ENCODE measurements at regions not wholly inside any gene's neighbourhood (a gene's known extent, or its start where the extent isn't known, plus 50 kb on each side); places are given as distances from the start of the nearest gene placed in this dataset.

DNA sequence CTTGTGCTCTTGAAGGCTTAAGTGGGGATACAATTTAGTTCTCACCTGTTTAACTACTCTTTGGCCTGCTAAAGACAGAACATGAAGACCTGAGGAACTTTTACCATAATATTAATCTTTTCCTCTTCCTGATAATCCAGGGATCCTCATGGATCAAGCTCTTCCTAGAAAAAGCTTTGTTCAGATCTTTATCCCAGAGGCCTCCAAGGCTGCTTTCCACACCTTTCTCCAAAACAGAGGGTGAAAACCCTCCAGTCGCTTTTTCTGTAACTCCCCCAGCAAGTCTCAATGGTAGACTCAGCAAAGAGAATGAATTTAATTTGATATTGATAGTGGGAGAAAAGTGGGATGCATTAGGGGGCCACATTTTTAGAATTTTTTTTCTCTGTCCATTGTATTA, 203.6 kb downstream of the CGGBP1 start:
- TF ChIP-seq, protein P1, sequence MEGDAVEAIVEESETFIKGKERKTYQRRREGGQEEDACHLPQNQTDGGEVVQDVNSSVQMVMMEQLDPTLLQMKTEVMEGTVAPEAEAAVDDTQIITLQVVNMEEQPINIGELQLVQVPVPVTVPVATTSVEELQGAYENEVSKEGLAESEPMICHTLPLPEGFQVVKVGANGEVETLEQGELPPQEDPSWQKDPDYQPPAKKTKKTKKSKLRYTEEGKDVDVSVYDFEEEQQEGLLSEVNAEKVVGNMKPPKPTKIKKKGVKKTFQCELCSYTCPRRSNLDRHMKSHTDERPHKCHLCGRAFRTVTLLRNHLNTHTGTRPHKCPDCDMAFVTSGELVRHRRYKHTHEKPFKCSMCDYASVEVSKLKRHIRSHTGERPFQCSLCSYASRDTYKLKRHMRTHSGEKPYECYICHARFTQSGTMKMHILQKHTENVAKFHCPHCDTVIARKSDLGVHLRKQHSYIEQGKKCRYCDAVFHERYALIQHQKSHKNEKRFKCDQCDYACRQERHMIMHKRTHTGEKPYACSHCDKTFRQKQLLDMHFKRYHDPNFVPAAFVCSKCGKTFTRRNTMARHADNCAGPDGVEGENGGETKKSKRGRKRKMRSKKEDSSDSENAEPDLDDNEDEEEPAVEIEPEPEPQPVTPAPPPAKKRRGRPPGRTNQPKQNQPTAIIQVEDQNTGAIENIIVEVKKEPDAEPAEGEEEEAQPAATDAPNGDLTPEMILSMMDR (IDR thresholded peaks at IDR 0.05): no peak
- H3K27ac ChIP-seq: no peak overlapping the region
- no peak for DNase-seq (ENCODE audit: low spot score)
- H3K4me3 ChIP-seq: no peak overlapping the region

- H3K27ac ChIP-seq: no peak overlapping the region
- H3K4me3 ChIP-seq: no peak overlapping the region
- TF ChIP-seq, protein P1 (IDR thresholded peaks at IDR 0.05): no peak
- no peak for DNase-seq (ENCODE audit: low spot score)
Measured at GRCh38 chr3:87848003-87848402, 210.8 kb downstream of the CGGBP1 start.

- H3K27ac ChIP-seq: no peak overlapping the region
- no peak overlapping the region for H3K4me3 ChIP-seq
- TF ChIP-seq, protein P1 (IDR thresholded peaks at IDR 0.05): no peak
- no peak for DNase-seq (ENCODE audit: low spot score)
Measured at GRCh38 chr3:87837076-87837475, 221.7 kb downstream of the CGGBP1 start.

GRCh38 chr3:87836026-87836425, 222.8 kb downstream of the CGGBP1 start:
- TF ChIP-seq, protein P1 (IDR thresholded peaks at IDR 0.05): no peak
- Histone ChIP-seq H3K27ac (no peak overlapping the region), H3K4me3 (no peak overlapping the region)
- no peak for DNase-seq (ENCODE audit: low spot score)

- Histone ChIP-seq H3K4me3 (no peak overlapping the region), H3K27ac (no peak overlapping the region)
- no peak for DNase-seq (ENCODE audit: low spot score)
- TF ChIP-seq, protein P1 (IDR thresholded peaks at IDR 0.05): no peak
Measured at GRCh38 chr3:87835236-87835635, 223.6 kb downstream of the CGGBP1 start.

- H3K27ac ChIP-seq: no peak overlapping the region
Measured at GRCh38 chr3:87834327-87834726, 224.5 kb downstream of the CGGBP1 start.

GRCh38 chr3:87833039-87833377, 225.8 kb downstream of the CGGBP1 start:
- TF ChIP-seq, protein P1 (IDR thresholded peaks at IDR 0.05): no peak
- H3K4me3 ChIP-seq: no peak overlapping the region
- no peak for DNase-seq (ENCODE audit: low spot score)
- H3K27ac ChIP-seq: no peak overlapping the region

More at GRCh38 chr3:87834327-87834726, 224.5 kb downstream of the CGGBP1 start:
- no peak overlapping the region for H3K4me3 ChIP-seq
- no peak for DNase-seq (ENCODE audit: low spot score)
- TF ChIP-seq, protein P1 (IDR thresholded peaks at IDR 0.05): no peak

All from coronary artery (tissue), 2 donors.